GM21576 (cell line): ENCODE measurements at regions not wholly inside any gene's neighbourhood (a gene's known extent, or its start where the extent isn't known, plus 50 kb on each side); places are given as distances from the start of the nearest gene placed in this dataset.

Experiments used
- ATAC-seq: cut with Tn5 transposase; IDR thresholded peaks from one replicate; pipeline ENCODE4 v1.9.1; 2021; ENCODE audit warnings: mild to moderate bottlenecking, moderate library complexity; ENCODE audit not compliant: unreplicated experiment

DNA sequence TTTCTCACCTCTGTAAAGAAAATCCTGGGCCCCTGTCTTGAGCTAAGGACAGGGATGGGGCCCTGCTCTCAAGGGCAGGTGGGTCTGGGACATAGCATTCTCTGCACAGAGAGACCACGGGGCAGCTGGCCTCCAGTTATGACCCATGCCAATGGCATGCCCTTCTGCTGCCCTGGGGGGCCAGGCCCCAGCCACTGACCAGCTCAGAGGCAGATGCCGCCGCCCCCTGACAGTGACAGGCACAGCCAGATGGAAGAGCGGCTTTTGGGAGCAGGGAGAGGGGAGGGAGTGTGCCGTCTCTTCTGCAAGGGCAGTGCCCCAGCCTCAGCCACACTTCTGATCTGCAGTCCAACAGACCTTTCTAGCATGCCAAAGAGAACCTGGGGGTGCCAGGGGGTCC lies 114.8 kb upstream of the NAV2 start:
- no peak for ATAC-seq

DNA sequence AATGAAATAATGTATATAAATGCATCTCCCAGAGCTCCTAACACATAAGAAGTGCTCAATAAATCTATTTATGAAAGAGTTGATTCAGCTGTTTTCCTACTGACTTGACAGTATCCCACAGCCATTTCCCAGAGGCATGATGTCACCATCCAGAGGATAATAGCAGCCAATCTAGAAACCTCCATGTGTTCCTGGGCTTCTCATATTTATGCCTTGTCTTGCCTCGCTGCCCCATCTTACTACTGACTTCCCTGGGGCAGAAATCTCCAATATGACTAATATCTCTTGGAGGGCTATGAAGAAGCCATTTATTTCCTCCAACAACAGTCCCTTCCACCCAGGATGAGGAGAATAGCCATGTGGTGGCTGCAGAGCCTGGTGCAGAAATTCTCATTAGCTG lies 115.4 kb upstream of the NAV2 start:
- no peak for ATAC-seq

DNA sequence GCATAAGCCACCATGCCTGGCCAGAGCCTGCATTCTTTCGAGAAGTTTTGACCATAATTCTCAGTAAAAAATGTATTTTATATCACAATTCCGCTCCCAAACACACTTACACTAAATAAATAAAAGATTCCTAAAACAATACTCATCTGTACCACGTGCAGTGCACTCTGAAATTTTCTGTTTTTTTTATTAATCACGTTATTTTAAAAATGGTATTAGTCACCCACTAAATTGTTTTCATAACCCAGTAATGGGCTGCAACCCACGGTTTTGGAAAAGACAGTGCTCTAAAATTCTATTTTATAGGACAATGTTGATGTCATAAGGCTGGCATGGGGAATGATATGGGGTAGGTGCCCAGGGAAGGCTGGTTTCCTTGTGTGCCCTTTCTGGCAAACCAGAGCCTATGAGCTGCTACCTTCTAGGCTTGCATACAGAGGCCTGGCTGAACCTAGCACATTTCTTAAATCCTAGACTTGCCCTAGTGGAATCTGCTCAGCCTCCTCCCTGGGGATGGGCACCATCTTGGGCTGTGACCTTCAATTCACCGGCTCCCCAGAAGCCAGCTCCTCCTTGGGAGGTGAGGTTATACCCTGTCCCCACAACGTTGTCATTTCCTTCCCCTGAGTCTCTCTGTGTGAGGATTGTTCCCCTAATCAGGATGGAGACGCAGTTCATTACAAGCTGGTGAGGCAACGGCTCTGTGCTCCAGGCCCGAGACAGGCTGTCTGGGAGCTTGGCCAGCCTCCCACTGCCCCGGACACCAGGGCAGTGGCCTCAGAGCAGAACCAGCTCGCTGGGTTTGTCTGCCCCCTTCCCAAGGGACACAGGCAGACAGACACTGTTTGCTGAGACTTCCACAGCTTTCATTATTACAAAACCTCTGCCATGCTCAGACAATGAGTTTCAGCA lies 116.5 kb upstream of the NAV2 start:
- ATAC-seq, result no peak

DNA sequence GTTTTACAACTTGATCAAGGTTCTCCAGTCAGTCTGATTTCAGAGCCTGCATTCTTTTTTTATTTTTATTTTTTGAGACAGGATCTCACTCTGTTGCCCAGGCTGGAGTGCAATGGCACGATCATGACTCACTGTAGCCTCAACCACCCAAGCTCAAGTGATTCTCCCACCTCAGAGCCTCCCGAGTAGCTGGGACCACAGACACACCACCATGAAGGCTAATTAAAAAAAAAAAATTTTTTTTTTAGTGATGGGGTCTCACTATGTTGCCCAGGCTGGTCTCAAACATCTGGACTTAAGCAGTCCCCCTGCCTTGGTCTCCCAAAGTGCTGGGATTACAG lies 117.2 kb upstream of the NAV2 start:
- ATAC-seq, result no peak

DNA sequence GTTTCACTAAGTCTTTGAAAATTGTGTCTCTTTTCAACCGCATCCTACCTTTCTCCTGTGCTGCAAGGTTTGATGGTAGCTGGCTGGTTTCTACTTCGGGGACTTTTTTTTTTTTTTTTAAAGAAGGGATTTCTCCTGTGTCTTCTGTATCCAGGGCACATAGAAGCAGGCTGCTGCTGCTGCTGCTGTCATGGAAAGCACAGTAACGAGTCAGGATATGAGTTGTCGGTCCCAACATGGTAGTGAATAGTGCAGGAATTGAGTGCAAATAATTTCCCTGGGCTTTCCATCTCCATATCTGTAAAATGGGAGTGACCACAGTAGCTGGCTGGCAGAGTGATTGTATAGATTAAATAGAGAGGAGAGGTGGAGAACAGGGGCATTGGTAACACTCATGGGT lies 118.3 kb upstream of the NAV2 start:
- no peak for ATAC-seq

DNA sequence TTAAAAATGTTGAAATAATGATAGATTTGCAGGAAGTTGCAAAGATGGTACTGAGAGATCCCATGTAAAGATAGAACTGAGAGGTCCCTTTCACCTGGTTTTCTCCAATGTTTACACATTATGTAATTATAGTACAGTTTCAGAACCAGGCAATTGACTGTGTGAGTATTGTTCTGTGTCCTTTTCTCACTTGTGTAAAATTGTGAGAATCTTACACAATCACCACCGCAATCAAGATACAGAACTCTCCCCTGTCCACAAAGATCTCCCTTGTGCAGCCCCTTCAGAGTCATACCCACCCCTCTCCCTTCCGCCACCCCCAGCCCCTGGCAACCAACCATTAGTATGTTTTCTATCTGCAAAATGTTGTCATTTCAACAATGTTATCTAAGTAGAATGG lies 119.8 kb upstream of the NAV2 start:
- ATAC-seq, result no peak

DNA sequence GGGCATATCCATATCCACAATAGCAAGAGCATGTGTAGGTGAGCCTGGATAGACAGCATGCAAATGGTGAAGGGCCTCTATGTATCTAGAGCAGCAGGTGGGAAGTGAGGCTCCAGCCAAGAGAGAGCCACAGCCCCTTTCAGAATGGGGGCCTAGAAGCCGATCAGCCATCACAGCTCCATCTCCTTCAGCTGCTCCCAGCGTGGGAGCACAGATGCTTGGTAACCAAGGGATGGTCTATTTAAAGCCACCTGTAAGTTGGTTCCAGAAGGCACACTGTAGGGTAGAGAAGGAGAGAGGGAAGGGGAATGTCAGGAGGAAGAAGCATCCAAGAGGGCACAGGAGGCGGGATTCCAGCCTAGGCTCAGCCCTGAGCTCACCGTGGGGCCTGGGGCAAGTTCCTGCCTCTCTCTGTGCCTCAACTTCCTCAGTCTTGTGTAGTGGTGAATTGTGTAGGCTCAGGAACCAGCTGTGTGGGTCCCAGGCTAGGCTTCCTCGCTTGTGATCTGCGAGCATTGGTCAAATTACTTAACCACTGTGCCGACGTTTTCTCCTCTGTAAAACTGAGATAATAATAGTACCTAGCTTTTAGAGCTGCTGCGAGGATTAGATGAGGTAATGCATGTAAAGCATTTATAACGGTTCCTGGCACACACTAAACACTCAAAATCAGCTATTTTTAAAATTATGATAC lies 122.9 kb upstream of the NAV2 start:
- no peak for ATAC-seq

DNA sequence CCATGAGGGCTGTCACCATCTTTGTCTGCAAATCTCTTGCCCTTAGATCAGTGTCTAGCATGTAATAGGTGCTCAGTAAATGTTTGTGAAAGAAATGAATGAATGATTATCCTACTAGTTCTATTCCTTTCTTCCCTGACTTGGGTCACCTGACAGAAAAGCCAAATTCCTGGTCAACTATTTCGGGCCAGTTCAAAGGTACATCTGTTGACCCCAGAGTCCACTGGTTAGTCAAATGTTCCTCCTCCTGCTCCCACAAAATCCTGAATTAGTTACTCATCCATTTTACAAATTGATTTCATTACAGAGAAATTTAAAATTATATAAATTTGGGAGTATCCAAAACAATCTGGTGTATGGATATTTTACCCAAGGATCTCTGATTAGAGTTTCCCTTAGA lies 124.7 kb upstream of the NAV2 start:
- no peak for ATAC-seq

DNA sequence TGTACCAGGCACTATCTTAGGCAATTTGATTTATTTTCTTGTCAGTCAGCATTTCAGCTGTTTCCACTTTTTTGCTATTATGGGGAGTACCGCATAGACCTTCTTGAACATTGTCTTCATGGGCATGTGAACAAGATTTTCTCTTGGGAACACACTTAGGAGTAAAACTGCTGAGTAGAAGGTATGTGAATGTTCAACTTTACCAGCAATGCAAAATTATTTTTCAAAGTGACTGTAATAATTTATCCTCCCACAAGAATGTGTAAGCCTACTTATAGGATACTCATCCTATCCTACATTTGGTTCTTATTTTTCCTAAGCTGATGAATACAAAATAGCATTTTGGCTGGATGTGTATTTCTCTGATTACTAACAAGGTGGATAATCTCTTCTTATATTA lies 132.0 kb upstream of the NAV2 start:
- no peak for ATAC-seq

DNA sequence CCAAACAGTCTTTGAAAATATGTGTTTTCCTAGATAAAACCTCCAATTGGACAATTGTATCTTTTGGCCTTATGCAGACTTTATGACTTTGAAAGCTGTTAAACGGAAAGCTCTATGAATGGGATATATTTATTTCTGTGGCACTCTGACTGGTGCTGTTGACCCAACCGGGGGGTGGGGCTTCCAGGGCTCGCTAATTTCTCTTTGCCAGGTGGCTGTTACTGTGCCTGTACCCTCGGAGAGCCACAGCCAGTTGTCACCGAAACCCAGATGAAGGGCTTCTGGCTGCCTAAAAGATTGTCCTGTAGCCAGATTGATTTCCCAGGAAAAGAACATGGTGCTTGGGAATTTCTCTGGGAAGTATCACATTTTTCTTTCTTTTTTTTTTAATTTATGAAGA lies 132.7 kb upstream of the NAV2 start:
- no peak for ATAC-seq

DNA sequence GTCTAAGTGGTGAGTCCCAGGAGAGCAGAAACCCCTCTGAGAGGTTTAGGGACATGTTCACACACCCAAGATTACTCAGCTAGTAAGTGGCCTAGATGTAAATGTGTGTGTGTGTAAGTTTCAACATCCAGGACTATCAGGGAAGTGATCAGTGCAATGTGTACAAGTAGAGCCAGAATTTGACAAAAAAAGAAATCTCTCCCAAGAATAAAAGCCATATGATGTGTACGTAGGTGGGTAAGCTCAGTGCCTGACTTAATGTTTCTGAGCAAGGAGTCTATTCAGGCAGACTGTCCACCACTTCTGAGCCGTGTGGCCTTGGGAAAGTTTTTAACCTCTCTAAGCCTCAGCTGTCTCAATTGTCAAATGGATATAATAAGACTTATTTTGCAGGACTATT lies 133.8 kb upstream of the NAV2 start:
- no peak for ATAC-seq

DNA sequence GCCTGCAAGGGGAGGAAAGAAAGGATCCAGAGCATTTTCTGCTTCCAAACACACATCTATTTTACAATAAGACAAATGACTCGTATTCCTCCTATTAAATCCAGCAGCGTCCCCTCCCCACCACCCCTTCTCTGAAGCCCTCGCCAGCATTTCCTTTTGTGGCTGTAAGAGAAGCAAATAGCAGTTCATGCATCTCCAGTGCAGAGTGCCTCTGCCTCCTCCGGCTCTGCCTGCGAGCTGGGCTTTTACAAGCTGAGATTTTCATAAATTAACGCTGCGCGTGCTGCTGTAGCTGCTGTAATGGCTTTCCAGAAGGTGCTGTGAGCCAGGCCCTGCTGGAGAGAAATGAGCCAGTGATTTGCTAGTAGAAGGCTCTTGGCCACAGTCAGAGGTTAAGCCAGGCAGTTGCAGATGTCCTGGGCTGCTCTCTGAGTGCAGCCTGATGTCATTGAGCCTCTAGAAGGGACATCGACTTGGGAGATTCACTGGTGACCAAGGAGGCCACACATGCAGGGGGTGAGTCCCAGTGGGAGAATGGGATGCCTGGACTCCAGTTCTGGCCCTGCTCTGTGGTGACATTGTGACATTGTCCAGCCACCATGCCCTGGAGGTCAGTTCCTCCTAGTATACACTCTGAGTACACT lies 134.5 kb upstream of the NAV2 start:
- ATAC-seq, result no peak

DNA sequence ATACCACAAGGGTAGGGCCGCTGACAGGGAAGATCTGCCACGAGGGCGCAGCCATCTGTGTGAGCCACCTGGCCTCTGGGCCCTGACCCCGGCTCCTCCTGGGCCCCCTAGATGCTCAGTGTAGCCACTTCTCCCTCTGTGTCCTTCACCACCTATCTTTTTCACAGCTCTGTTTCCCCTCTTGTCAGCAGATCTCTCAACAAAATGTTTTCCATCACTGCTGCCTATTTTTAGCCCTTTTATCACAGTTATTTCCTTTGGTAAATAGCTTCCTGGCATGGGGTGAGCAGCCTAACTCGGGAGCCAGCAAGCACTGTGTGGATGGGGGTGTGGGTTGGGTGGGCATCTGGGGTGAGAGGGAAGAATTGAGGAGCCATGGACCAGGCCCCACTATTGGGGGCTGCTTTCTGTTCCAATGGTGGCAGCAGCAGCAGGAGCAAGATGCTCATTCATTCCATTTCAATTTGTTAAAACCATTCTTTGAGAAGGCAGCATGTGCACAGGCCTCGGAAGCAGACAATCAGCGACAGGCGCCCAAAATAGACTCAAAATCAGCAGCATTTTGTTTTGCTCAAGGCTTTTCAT lies 135.2 kb upstream of the NAV2 start:
- no peak for ATAC-seq

DNA sequence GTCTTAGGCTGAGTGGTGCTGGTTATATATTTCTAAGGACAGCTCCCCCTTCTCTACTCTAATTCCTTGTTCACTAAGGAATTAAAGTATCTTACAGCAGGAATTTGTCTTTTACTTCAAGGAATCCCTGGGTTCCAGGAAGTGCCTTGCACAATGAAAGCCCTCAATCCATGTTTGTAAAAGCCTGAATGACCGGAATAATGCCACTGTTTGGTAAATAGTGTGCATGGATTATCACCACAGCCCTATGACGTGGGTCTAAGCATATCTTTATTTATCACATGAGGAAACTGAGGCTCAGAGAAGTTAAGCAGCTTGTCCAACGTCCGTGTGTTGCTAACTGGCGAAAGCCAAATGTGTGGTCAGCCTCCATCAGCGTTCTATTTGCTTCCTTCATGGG lies 135.7 kb upstream of the NAV2 start:
- no peak for ATAC-seq

DNA sequence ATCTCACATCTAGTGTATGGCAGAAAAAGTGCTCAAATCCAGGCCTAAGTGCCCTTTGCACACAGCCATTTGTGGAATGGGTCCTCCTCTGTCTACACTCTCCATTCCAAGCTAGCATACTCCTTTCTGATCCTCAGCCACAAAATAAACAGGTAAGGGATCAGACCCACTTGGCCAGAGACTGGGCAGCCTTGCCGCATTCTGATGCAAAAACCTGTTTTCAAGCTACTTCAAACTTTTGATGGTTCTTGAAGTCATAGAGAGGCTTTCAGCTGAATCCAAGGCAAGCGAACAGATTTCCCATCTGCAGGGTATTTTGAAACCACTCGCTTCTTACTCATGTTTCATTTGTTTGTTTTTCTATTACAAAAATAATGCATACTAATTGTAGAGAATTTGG lies 136.6 kb upstream of the NAV2 start:
- no peak for ATAC-seq

DNA sequence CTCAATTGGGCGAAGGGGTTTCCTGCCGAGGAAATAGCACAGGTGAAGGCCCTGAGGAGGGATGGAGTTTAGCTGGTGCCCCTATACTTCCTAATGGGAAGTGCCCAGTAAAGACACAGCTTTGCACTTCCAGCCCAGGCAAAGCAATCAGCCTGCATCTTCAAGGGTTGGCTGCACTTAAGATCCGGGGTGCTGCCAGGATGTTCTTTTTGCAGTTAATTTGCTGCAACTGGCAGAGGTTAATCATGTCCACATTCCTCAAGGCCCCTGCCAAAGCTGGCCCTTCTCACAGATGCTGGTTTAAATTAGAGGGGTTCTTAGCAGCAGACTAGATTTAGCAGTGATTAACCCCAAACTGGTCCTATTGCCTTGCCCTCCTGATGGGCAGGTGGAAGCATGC lies 137.7 kb upstream of the NAV2 start:
- no peak for ATAC-seq

DNA sequence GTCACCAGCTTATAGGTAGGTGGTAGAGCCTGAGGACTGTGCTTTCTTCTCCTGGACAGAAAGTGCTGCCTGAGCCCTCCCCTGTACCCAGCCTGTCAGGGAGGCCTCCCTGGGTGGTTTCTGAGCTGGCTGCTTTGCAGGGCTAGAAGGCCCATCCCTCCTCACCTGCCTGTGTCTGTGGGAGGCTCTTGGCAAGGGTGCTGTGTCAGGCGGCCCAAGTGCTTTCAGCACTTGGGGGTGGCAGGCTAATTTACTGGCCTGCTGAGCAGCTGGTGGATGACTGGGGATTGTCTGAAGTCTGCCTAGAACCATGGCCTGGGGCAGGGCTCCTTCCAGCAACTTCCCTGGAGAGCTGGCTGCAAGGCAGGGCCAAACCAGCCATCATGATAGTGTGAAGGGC lies 139.0 kb upstream of the NAV2 start:
- ATAC-seq, result no peak

DNA sequence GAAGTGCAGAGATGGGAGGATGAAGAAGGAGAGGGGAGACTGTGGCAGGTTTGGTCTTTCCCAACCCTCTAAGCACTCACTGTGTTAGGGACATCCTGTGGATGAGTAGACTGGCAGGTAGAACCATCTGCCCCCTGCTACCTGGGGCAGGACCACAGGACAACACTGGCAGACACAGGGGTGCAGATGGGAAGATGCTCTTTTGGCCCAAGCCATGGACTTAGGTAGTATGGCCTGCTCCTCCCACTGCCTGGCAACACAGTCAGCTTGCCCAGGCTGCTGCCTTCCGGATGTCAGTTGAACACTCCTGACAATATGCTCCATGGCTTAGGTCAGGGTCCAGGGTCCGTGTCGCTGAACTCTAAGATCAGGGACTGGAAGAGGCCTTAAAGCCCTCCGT lies 140.7 kb upstream of the NAV2 start:
- ATAC-seq, result no peak

DNA sequence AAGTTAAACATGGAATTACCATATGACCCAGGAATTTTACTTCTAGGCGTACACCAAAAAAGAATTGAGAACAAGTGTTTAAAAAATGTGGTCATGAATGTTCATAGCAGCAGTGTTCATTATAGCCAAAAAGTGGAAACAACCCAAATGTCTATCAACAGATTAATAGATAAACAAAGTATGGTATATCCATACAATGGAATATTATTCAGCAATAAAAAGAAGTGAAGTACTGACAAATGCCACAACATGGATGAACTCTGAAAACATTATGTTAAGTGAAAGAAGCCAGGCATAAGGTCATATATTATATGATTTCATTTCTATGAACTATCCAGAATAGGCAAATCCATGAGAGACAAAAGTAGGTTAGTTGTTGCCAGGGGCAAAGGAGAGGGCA lies 141.7 kb upstream of the NAV2 start:
- no peak for ATAC-seq

DNA sequence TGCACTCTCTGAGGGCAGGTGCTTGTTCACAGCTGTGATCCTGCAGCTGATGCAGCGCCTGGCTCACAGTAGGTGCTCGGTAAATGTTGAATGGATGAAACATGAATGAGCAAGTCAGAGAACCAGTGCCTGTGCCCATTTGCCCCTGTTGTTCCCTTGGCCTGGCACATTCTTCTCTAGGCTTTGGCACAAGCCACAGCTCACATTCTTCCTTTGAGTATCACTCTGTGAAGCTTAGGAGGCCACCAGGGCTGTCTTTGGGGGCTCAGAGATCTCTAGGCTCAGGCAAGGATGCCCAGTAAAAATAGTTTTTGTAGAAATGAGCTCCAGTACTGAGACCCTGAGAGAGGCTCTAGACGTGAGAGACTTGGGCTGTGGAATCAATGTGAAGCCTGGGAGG lies 144.6 kb upstream of the NAV2 start:
- no peak for ATAC-seq

DNA sequence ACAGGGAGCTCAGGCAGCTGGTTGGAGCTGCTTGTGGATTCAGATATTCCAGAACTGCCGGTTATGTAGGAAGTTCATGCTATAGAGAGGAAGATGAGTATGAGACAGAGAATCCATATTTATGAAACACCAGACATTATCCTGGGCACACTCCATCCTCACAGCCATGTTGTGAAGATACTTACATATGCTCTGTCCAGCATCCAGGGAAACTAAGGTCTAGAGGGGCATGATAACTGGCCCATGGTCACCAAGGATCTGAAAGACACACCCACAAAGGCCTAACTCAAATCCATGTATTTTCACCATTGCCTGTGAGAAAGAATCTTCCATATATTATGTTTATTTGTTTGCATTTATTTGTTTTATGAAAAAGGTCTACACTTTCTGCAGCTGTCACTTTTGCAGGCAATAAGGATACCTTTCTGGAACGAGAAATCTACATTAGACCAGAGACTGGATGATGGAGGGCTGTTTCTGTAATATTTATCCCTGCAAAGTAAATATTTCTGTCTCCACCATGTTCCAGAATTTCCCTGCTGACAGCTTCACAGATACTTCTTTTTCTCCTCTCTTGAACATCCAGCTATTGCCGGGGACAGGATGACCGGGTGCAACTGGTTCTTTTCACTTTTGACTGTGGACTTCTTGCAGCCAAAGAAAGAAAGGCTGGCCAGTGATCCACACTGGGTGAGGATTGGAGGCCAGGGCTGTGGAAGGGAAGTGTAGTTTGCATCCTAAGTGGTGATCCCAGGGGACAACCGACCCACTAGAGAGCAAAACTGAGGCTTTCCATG lies 145.9 kb upstream of the NAV2 start:
- ATAC-seq, result no peak
